Dedifferentiated amniotic fluid mesenchymal stem cell (primary cell): ENCODE measurements at regions not wholly inside any gene's neighbourhood (a gene's known extent, or its start where the extent isn't known, plus 50 kb on each side); places are given as distances from the start of the nearest gene placed in this dataset.
"Not testable (repeated sequence)": the region's sequence is repeated elsewhere in the genome, so short reads cannot be mapped to it uniquely, and the experiment has no call there.

Experiments
- DNase-seq: peaks from one replicate; pipeline ENCODE4 v3.0.0-alpha.2; 2016; ENCODE audit errors: extremely low spot score

GRCh38 chr5:62154758-62155157 lies 151.2 kb upstream of the KIF2A start:
- no peak for DNase-seq

GRCh38 chr5:62155988-62156387 lies 150.0 kb upstream of the KIF2A start:
- DNase-seq, result no peak

GRCh38 chr5:62167561-62168057 lies 138.4 kb upstream of the KIF2A start:
- no peak for DNase-seq

- no peak for DNase-seq
Observed at GRCh38 chr5:62168506-62169281, 137.3 kb upstream of the KIF2A start.

GRCh38 chr5:62178258-62178657 lies 127.7 kb upstream of the KIF2A start:
- no peak for DNase-seq

GRCh38 chr5:62182802-62183201 lies 123.2 kb upstream of the KIF2A start:
- DNase-seq, result no peak

GRCh38 chr5:62183727-62184126 lies 122.3 kb upstream of the KIF2A start:
- DNase-seq, result no peak

GRCh38 chr5:62184444-62184843 lies 121.6 kb upstream of the KIF2A start:
- DNase-seq, result no peak

- DNase-seq, result no peak
Observed at GRCh38 chr5:62190173-62190572, 115.8 kb upstream of the KIF2A start.

- no peak for DNase-seq
Observed at GRCh38 chr5:62190931-62191330, 115.1 kb upstream of the KIF2A start.

GRCh38 chr5:62192958-62193357 lies 113.0 kb upstream of the KIF2A start:
- no peak for DNase-seq

GRCh38 chr5:62196532-62196931 lies 109.5 kb upstream of the KIF2A start:
- DNase-seq, result not testable (repeated sequence)

GRCh38 chr5:62197697-62198096 lies 108.3 kb upstream of the KIF2A start:
- no peak for DNase-seq

GRCh38 chr5:62198421-62198820 lies 107.6 kb upstream of the KIF2A start:
- no peak for DNase-seq

GRCh38 chr5:62199792-62200716 lies 106.0 kb upstream of the KIF2A start:
- DNase-seq, result no peak

GRCh38 chr5:62206150-62206829 lies 99.7 kb upstream of the KIF2A start:
- no peak for DNase-seq

- no peak for DNase-seq
Observed at GRCh38 chr5:62208218-62208852, 97.7 kb upstream of the KIF2A start.

- DNase-seq, result no peak
Observed at GRCh38 chr5:62211405-62211804, 94.6 kb upstream of the KIF2A start.

GRCh38 chr5:62212648-62213047 lies 93.4 kb upstream of the KIF2A start:
- DNase-seq, result no peak

- DNase-seq, result no peak
Observed at GRCh38 chr5:62214701-62215100, 91.3 kb upstream of the KIF2A start.

GRCh38 chr5:62216603-62217002 lies 89.4 kb upstream of the KIF2A start:
- not testable (repeated sequence) for DNase-seq

- DNase-seq, result not testable (repeated sequence)
Observed at GRCh38 chr5:62217095-62217494, 88.9 kb upstream of the KIF2A start.
